ENCODE measurements at regions not wholly inside any gene's neighbourhood (a gene's known extent, or its start where the extent isn't known, plus 50 kb on each side); places are given as distances from the start of the nearest gene placed in this dataset.

DNA sequence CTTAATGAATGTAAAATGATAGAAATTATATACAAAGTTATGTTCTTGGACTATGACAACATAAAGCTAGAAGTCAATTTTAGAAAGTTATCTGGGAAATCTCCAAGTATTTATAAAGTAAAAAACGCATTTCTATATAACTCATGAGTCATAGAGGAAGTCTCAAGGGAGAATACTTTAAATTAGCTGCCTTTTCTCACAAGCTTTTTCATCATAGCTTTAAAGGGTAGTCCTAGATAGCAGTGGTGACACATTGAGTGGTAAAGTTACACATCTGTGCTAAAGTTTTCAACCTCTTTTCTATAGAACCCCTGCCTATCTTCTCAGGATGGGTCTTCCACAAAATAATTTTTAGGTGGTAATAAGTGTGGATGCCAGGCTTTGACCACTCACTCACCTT, 598.3 kb upstream of the FAM174A start:
- Histone ChIP-seq H3K27ac (ENCODE audit: low read length) (no peak overlapping the region), H4K20me1 (ENCODE audit: insufficient read depth, low read length) (no peaks in the 10 kb centered on the region), H3F3A (ENCODE audit: insufficient read depth, low read length) (no peaks in the 10 kb centered on the region), H3K4me1 (ENCODE audit: low read length) (no peaks in the 10 kb centered on the region), H3K27me3 (replicated peaks; ENCODE audit: insufficient read depth, low read length) (no peaks in the 10 kb centered on the region), H3K4me3 (ENCODE audit: low read length) (no peak overlapping the region), H3K9ac (ENCODE audit: low read length) (no peak overlapping the region), H3K36me3 (replicated peaks; ENCODE audit: insufficient read depth, low read length) (no peaks in the 10 kb centered on the region), H3K9me3 (replicated peaks; ENCODE audit: insufficient read depth, low read length) (no peaks in the 10 kb centered on the region), H2AFZ (ENCODE audit: low read length) (no peak overlapping the region), H3K4me2 (ENCODE audit: low read depth, low read length) (no peak overlapping the region), H3K9me2 (replicated peaks; ENCODE audit: insufficient read depth, low read length) (no peaks in the 10 kb centered on the region), H3K79me2 (ENCODE audit: low read length) (no peaks in the 10 kb centered on the region)
- TF ChIP-seq EZH2 (optimal IDR thresholded peaks at IDR 0.05; ENCODE audit: low read depth, low read length), result no peak
- TF ChIP-seq, protein P1, sequence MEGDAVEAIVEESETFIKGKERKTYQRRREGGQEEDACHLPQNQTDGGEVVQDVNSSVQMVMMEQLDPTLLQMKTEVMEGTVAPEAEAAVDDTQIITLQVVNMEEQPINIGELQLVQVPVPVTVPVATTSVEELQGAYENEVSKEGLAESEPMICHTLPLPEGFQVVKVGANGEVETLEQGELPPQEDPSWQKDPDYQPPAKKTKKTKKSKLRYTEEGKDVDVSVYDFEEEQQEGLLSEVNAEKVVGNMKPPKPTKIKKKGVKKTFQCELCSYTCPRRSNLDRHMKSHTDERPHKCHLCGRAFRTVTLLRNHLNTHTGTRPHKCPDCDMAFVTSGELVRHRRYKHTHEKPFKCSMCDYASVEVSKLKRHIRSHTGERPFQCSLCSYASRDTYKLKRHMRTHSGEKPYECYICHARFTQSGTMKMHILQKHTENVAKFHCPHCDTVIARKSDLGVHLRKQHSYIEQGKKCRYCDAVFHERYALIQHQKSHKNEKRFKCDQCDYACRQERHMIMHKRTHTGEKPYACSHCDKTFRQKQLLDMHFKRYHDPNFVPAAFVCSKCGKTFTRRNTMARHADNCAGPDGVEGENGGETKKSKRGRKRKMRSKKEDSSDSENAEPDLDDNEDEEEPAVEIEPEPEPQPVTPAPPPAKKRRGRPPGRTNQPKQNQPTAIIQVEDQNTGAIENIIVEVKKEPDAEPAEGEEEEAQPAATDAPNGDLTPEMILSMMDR (IDR thresholded peaks at IDR 0.05; ENCODE audit: low read length), result no peak
- no peak for TF ChIP-seq EZH2phosphoT487 (IDR thresholded peaks at IDR 0.05; ENCODE audit: low read length)
- DNase-seq, result no peak

DNA sequence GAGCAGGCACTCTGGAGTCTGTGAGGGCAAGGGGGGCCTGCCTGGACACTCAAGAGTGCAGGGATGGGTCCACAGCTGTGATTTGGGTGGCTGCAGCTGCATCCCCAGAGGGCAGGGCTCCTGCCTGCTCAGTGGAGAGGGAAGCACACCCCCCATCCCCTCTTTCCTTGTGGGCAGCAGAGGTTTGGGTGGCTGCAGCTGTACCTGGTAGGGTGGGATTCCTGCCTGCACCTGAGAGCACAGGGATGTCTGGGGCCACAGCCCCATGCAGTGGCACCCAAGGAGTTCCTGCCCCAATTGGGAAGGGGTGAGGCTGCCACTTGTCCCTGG, 605.4 kb upstream of the FAM174A start:
- no peak for DNase-seq
- H2AFZ ChIP-seq (ENCODE audit: low read length), result no peak overlapping the region
- H3K79me2 ChIP-seq (ENCODE audit: low read length), result no peaks in the 10 kb centered on the region
- H3K27ac ChIP-seq (ENCODE audit: low read length), result no peak overlapping the region
- no peaks in the 10 kb centered on the region for H3K9me2 ChIP-seq (replicated peaks; ENCODE audit: insufficient read depth, low read length)
- no peaks in the 10 kb centered on the region for H4K20me1 ChIP-seq (ENCODE audit: insufficient read depth, low read length)
- H3K4me2 ChIP-seq (ENCODE audit: low read depth, low read length), result no peak overlapping the region
- H3K4me1 ChIP-seq (ENCODE audit: low read length), result no peaks in the 10 kb centered on the region
- H3K4me3 ChIP-seq (ENCODE audit: low read length), result no peak overlapping the region
- no peak overlapping the region for H3K9ac ChIP-seq (ENCODE audit: low read length)
- TF ChIP-seq, protein P1 (IDR thresholded peaks at IDR 0.05; ENCODE audit: low read length), result no peak
- TF ChIP-seq EZH2 (optimal IDR thresholded peaks at IDR 0.05; ENCODE audit: low read depth, low read length), result no peak
- TF ChIP-seq EZH2phosphoT487 (IDR thresholded peaks at IDR 0.05; ENCODE audit: low read length), result no peak
- no peaks in the 10 kb centered on the region; the same call in 1 of the 2 replicates for H3K9me3 ChIP-seq (replicated peaks; ENCODE audit: insufficient read depth, low read length)
- no peaks in the 10 kb centered on the region for H3K36me3 ChIP-seq (replicated peaks; ENCODE audit: insufficient read depth, low read length)
- no peaks in the 10 kb centered on the region for H3F3A ChIP-seq (ENCODE audit: insufficient read depth, low read length)
- H3K27me3 ChIP-seq (replicated peaks; ENCODE audit: insufficient read depth, low read length), result no peaks in the 10 kb centered on the region

DNA sequence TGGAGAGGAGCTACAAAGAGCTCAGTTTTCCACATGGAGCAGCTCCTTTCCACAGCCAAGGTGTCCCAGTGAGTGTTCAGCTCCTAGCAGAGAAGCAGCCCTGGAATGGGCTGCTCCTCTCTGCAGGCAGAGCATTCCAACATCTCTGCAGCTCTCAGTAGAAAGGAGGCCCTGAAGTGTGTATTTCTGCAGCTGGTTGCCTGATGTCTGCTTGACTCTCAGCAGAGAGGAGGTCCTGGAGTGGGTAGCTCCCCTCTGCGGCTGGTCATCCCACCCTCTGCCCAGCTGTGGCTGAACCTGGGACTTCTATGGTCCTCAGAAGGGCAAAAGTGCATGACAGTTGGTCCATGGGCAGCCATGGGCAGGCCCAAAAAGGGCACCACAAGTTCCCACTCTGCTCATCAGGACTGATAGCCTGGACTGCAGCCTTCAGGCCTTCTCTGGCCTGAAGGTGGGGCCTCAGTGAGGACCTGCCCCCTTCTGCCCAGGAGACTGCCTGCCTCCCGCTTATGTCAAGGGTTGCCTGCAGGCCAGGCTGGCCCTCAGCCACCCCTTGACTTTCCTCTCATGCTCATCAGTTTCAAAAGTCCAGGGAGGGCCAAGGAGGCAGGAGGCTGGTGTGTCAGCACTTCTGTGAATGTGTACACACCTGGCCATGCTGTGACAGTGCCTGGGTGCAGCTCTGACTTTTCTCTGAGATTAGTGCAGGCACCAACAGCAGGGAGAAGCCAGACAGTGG, 605.9 kb upstream of the FAM174A start:
- no peak overlapping the region for H3K9ac ChIP-seq (ENCODE audit: low read length)
- no peaks in the 10 kb centered on the region for H3K27me3 ChIP-seq (replicated peaks; ENCODE audit: insufficient read depth, low read length)
- TF ChIP-seq, protein P1 (IDR thresholded peaks at IDR 0.05; ENCODE audit: low read length), result no peak
- no peak for TF ChIP-seq EZH2 (optimal IDR thresholded peaks at IDR 0.05; ENCODE audit: low read depth, low read length)
- H3K4me2 ChIP-seq (ENCODE audit: low read depth, low read length), result no peak overlapping the region
- no peaks in the 10 kb centered on the region; the same call in 1 of the 2 replicates for H3K9me3 ChIP-seq (replicated peaks; ENCODE audit: insufficient read depth, low read length)
- H3K79me2 ChIP-seq (ENCODE audit: low read length), result no peaks in the 10 kb centered on the region
- no peaks in the 10 kb centered on the region for H4K20me1 ChIP-seq (ENCODE audit: insufficient read depth, low read length)
- no peak overlapping the region for H2AFZ ChIP-seq (ENCODE audit: low read length)
- no peak overlapping the region for H3K4me3 ChIP-seq (ENCODE audit: low read length)
- DNase-seq, result no peak
- no peaks in the 10 kb centered on the region for H3F3A ChIP-seq (ENCODE audit: insufficient read depth, low read length)
- no peaks in the 10 kb centered on the region for H3K36me3 ChIP-seq (replicated peaks; ENCODE audit: insufficient read depth, low read length)
- no peaks in the 10 kb centered on the region for H3K9me2 ChIP-seq (replicated peaks; ENCODE audit: insufficient read depth, low read length)
- no peaks in the 10 kb centered on the region for H3K4me1 ChIP-seq (ENCODE audit: low read length)
- H3K27ac ChIP-seq (ENCODE audit: low read length), result no peak overlapping the region

Measured in MM.1S (cell line).